AG04449 (cell line): ENCODE measurements at regions not wholly inside any gene's neighbourhood (a gene's known extent, or its start where the extent isn't known, plus 50 kb on each side); places are given as distances from the start of the nearest gene placed in this dataset.

ENCODE experiments used
- CTCF ChIA-PET: fragments of 350-600 bp; formaldehyde crosslinking; extraction: SDS; loops from one replicate; lab custom pipeline; 2021; ENCODE audit warnings: antibody characterized with exemption; lab: Yijun Ruan, JAX
- POLR2A ChIA-PET: fragments of 400-600, 350-600 bp; formaldehyde crosslinking; extraction: SDS; loops from one replicate; lab custom pipeline; 2020; ENCODE audit warnings: antibody characterized with exemption, inconsistent platforms; lab: Yijun Ruan, JAX
- DNase-seq: peaks from one replicate; pipeline ENCODE4 v3.0.0-alpha.2; 2010; ENCODE audit warnings: low read depth, low spot score
- H3K4me3 ChIP-seq: 2 replicates; pipeline ENCODE4 v1.5.1; 2011; ENCODE audit warnings: low read depth, mild to moderate bottlenecking, control low read depth, low read length
- CTCF ChIP-seq: IDR thresholded peaks from one replicate; pipeline ENCODE4 v1.5.1; 2011; ENCODE audit warnings: mild to moderate bottlenecking, moderate library complexity, low read length, control low read depth, inconsistent platforms; ENCODE audit not compliant: insufficient read depth; ENCODE audit errors: missing control alignments

GRCh38 chr18:34631093-34631966 lies 78.8 kb upstream of the DTNA start:
- ChIA-PET CTCF (interaction anchor here (3.5 kb wide), 1 partner anchor 30 kb away, joined by 17 read pairs; no protein-coding TSS in a partner anchor), POLR2A (no interaction called here)
- DNase-seq: no peak
- H3K4me3 ChIP-seq: no peak overlapping the region
- TF ChIP-seq CTCF: no peak

DNA sequence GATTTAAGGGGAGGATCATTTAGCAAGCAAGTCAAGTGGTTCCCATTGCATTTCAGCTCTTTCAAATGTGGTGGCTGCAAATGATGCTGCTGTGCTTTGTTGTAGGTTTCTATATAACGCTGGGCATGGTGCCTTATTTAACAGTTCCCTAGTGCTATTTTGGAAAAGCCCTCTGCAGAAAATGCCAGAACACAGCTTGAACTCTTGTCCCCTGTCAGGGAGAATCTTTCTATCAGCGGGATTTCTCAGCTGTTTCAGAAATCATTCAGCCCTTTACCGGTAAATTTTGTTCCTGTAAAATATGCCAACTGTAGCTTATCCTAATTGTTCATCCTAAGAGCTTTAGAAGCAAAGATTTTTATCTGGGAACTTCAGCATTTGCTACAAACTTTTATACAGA lies 77.8 kb upstream of the DTNA start:
- POLR2A ChIA-PET: no interaction called here

GRCh38 chr18:34633368-34633767 lies 76.7 kb upstream of the DTNA start:
- H3K4me3 ChIP-seq: no peak overlapping the region
- TF ChIP-seq CTCF: no peak
- DNase-seq: no peak
- CTCF ChIA-PET: no interaction called here
- POLR2A ChIA-PET: no interaction called here

More for the DNA sequence above, 77.8 kb upstream of the DTNA start:
- DNase-seq: no peak
- no peak for TF ChIP-seq CTCF
- CTCF ChIA-PET: interaction anchor here (3.5 kb wide), 1 partner anchor 29 kb away, joined by 17 read pairs; no protein-coding TSS in a partner anchor
- no peak overlapping the region for H3K4me3 ChIP-seq

- ChIA-PET CTCF (interaction anchor here (1.0 kb wide), 1 partner anchor 151 kb away, joined by 3 read pairs; no protein-coding TSS in a partner anchor), POLR2A (no interaction called here)
- no peak for DNase-seq
- H3K4me3 ChIP-seq: no peak overlapping the region
- no peak for TF ChIP-seq CTCF
These were observed 72.8 kb upstream of the DTNA start for GRCh38 chr18:34637094-34637801.

GRCh38 chr18:34639687-34640086 lies 70.4 kb upstream of the DTNA start:
- CTCF ChIA-PET: interaction anchor here (1.4 kb wide), 1 partner anchor 148 kb away, joined by 5 read pairs; no protein-coding TSS in a partner anchor
- no peak for DNase-seq
- H3K4me3 ChIP-seq: no peak overlapping the region
- POLR2A ChIA-PET: no interaction called here
- TF ChIP-seq CTCF: no peak

GRCh38 chr18:34640276-34640675 lies 69.8 kb upstream of the DTNA start:
- no peak overlapping the region for H3K4me3 ChIP-seq
- DNase-seq: no peak
- ChIA-PET CTCF (interaction anchor here (1.4 kb wide), 1 partner anchor 147 kb away, joined by 5 read pairs; no protein-coding TSS in a partner anchor), POLR2A (no interaction called here)
- no peak for TF ChIP-seq CTCF
